H9 (cell line): ENCODE measurements at regions not wholly inside any gene's neighbourhood (a gene's known extent, or its start where the extent isn't known, plus 50 kb on each side); places are given as distances from the start of the nearest gene placed in this dataset.

Experiments used
- DNase-seq: peaks from one replicate; pipeline ENCODE4 v3.0.0-alpha.2; 2017
- H2AFZ ChIP-seq: one replicate; pipeline ENCODE4 v1.6.1; 2013; ENCODE audit warnings: mild to moderate bottlenecking, low read length, control low read depth, moderate library complexity
- H2AK5ac ChIP-seq: 2 replicates; pipeline ENCODE4 v1.6.1; 2013; ENCODE audit warnings: low read length, control low read depth, mixed read lengths; ENCODE audit not compliant: insufficient read length
- H2BK120ac ChIP-seq: one replicate; pipeline ENCODE4 v1.6.1; 2013; ENCODE audit warnings: low read depth, mild to moderate bottlenecking, low read length, control low read depth, inconsistent platforms; ENCODE audit not compliant: poor library complexity, severe bottlenecking
- H2BK12ac ChIP-seq: 2 replicates; pipeline ENCODE4 v1.6.1; 2013; ENCODE audit warnings: low read length, control low read depth, mixed read lengths, low read depth; ENCODE audit not compliant: insufficient read length
- H2BK15ac ChIP-seq: 2 replicates; pipeline ENCODE4 v1.6.1; 2013; ENCODE audit warnings: low read depth, low read length, control low read depth
- H2BK20ac ChIP-seq: one replicate; pipeline ENCODE4 v1.6.1; 2013; ENCODE audit warnings: low read depth, mild to moderate bottlenecking, low read length, control low read depth, inconsistent platforms; ENCODE audit not compliant: poor library complexity, severe bottlenecking
- H2BK5ac ChIP-seq: 2 replicates; pipeline ENCODE4 v1.6.1; 2013; ENCODE audit warnings: low read length, control low read depth, mixed read lengths; ENCODE audit not compliant: insufficient read length
- H3K14ac ChIP-seq: 2 replicates; pipeline ENCODE4 v1.6.1; 2013; ENCODE audit warnings: low read length, control low read depth; ENCODE audit not compliant: insufficient read depth
- H3K18ac ChIP-seq: 2 replicates; pipeline ENCODE4 v1.6.1; 2013; ENCODE audit warnings: low read depth, mild to moderate bottlenecking, mixed read lengths, low read length, control low read depth; ENCODE audit not compliant: insufficient read length
- H3K23ac ChIP-seq: 2 replicates; pipeline ENCODE4 v1.6.1; 2013; ENCODE audit warnings: low read length, control low read depth, mixed read lengths, low read depth; ENCODE audit not compliant: insufficient read length
- H3K23me2 ChIP-seq: 2 replicates; pipeline ENCODE4 v1.6.1; 2013; ENCODE audit warnings: low read depth, mild to moderate bottlenecking, mixed read lengths, low read length, control low read depth; ENCODE audit not compliant: insufficient read length, poor library complexity, severe bottlenecking
- H3K27ac ChIP-seq: 2 replicates; pipeline ENCODE4 v1.5.1; 2013; ENCODE audit warnings: low read length, control low read depth, mixed read lengths, low read depth; ENCODE audit not compliant: insufficient read length
- H3K27me3 ChIP-seq: 2 replicates; pipeline ENCODE4 v1.6.1; 2013; ENCODE audit warnings: low read length, control low read depth, inconsistent platforms; ENCODE audit not compliant: insufficient read depth
- H3K4ac ChIP-seq: 2 replicates; pipeline ENCODE4 v1.6.1; 2013; ENCODE audit warnings: low read depth, mild to moderate bottlenecking, control low read depth, inconsistent platforms, low read length, moderate library complexity
- H3K4me1 ChIP-seq: 2 replicates; pipeline ENCODE4 v1.6.1; 2013; ENCODE audit warnings: low read length, control low read depth, inconsistent platforms; ENCODE audit not compliant: insufficient read depth
- H3K4me2 ChIP-seq: 2 replicates; pipeline ENCODE4 v1.6.1; 2013; ENCODE audit warnings: low read length, control low read depth, mixed read lengths; ENCODE audit not compliant: insufficient read length, insufficient read depth
- H3K56ac ChIP-seq: 2 replicates; pipeline ENCODE4 v1.6.1; 2013; ENCODE audit warnings: low read depth, mild to moderate bottlenecking, mixed read lengths, low read length, control low read depth; ENCODE audit not compliant: insufficient read length
- H3K79me1 ChIP-seq: 2 replicates; pipeline ENCODE4 v1.6.1; 2013; ENCODE audit warnings: low read depth, mild to moderate bottlenecking, moderate library complexity, low read length, control low read depth, inconsistent platforms; ENCODE audit not compliant: insufficient read depth, poor library complexity, severe bottlenecking
- H3K79me2 ChIP-seq: 2 replicates; pipeline ENCODE4 v1.6.1; 2013; ENCODE audit warnings: low read length, control low read depth, inconsistent platforms; ENCODE audit not compliant: insufficient read depth
- H3K9ac ChIP-seq: 2 replicates; pipeline ENCODE4 v1.6.1; 2013; ENCODE audit warnings: low read length, control low read depth, mixed read lengths; ENCODE audit not compliant: insufficient read length; ENCODE audit errors: extremely low read depth
- H3K9me3 ChIP-seq: one replicate; pipeline ENCODE4 v1.6.1; 2013; ENCODE audit warnings: low read depth, low read length, inconsistent platforms; ENCODE audit not compliant: control insufficient read depth
- H3T11ph ChIP-seq: one replicate; pipeline ENCODE4 v1.6.1; 2013; ENCODE audit warnings: mild to moderate bottlenecking, low read length, control low read depth, inconsistent platforms
- H4K20me1 ChIP-seq: one replicate; pipeline ENCODE4 v1.6.1; 2013; ENCODE audit not compliant: control insufficient read depth, insufficient read length, insufficient read depth
- H4K5ac ChIP-seq: 2 replicates; pipeline ENCODE4 v1.6.1; 2013; ENCODE audit warnings: low read depth, mild to moderate bottlenecking, mixed read lengths, low read length, control low read depth; ENCODE audit not compliant: insufficient read length
- H4K8ac ChIP-seq: replicated peaks from 2 replicates; pipeline ENCODE4 v1.6.1; 2013; ENCODE audit warnings: low read length, control low read depth, mixed read lengths, low read depth; ENCODE audit not compliant: insufficient read length
- H4K91ac ChIP-seq: 2 replicates; pipeline ENCODE4 v1.6.1; 2013; ENCODE audit warnings: low read depth, mild to moderate bottlenecking, moderate library complexity, mixed read lengths, low read length, control low read depth; ENCODE audit not compliant: insufficient read length
- H3K27ac Mint-ChIP-seq, 3 experiments: 2 replicates in 2 of 3; 3 replicates in 1 of 3; pipeline ENCODE4 v1.8.0; 2020 to 2021; ENCODE audit warnings: mixed read lengths in 3 of 3, mild to moderate bottlenecking in 1 of 3, moderate library complexity in 1 of 3
- H3K27me3 Mint-ChIP-seq: 2 replicates; pipeline ENCODE4 v1.8.0; 2021; ENCODE audit warnings: low read depth, mild to moderate bottlenecking, moderate library complexity, mixed read lengths
- H3K36me3 Mint-ChIP-seq, 3 experiments: 2 replicates in 2 of 3; 3 replicates in 1 of 3; pipeline ENCODE4 v1.8.0; 2020 to 2021; ENCODE audit warnings: low read depth in 3 of 3, mixed read lengths in 3 of 3; ENCODE audit not compliant: insufficient read depth in 1 of 3
- H3K4me1 Mint-ChIP-seq, 2 experiments: 2 replicates each; pipeline ENCODE4 v1.8.0; 2020; ENCODE audit warnings: mixed read lengths in 2 of 2
- H3K4me3 Mint-ChIP-seq, 2 experiments: 2 replicates in 1 of 2; 3 replicates in 1 of 2; pipeline ENCODE4 v1.8.0; 2020 to 2021; ENCODE audit warnings: mild to moderate bottlenecking in 2 of 2, mixed read lengths in 2 of 2, moderate library complexity in 1 of 2
- H3K9me3 Mint-ChIP-seq, 2 experiments: 2 replicates in 1 of 2; 3 replicates in 1 of 2; pipeline ENCODE4 v1.8.0; 2020; ENCODE audit warnings: mild to moderate bottlenecking in 2 of 2, mixed read lengths in 2 of 2, moderate library complexity in 1 of 2
- WGBS: extraction: QIAGEN DNeasy Blood & Tissue Kit; methylation state at CpG from one replicate; pipeline ENCODE4 v1.1.7; 2013; ENCODE audit warnings: missing lambda C conversion rate, low lambda C conversion rate, mixed read lengths; ENCODE audit not compliant: insufficient read length; ENCODE audit errors: extremely low coverage; 5-methylcytosine and 5-hydroxymethylcytosine counted together
- TF ChIP-seq, protein P1 (sequence below): fragments of 200-600 bp; sonication (generic); conservative IDR thresholded peaks from 3 replicates; pipeline ENCODE4 v1.8.0; 2021; ENCODE audit warnings: antibody characterized with exemption, mild to moderate bottlenecking

DNA sequence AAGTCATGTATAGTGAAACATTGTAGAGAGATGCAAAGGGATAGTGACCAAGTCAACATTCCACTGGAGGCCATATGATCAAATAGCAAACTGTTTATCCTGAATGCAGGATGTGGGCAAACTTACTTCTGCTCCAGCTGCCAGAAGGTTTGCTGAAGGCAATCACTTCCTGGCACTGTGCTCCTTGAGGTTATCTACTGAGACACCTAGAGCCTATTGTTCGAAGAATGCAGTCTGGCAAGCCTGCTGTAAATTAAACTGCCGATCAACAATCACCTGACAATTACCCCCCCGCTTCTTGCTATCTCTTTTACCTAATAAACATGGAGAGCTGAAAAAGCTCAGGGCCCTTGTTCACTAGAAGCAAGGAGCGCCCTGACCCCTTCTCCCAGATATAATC, 139.4 kb upstream of the B3GALT2 start:
- Histone ChIP-seq H3K18ac (no peak overlapping the region), H3K4me1 (no peaks in the 10 kb centered on the region), H4K5ac (no peak overlapping the region), H4K8ac (no peak overlapping the region), H2BK12ac (no peak overlapping the region), H3K4me2 (no peak overlapping the region), H2BK20ac (no peak overlapping the region), H3T11ph (no peak overlapping the region), H2BK15ac (no peak overlapping the region), H3K9ac (no peak overlapping the region), H3K23me2 (no peaks in the 10 kb centered on the region), H4K91ac (no peak overlapping the region), H3K79me2 (no peaks in the 10 kb centered on the region), H2BK5ac (no peak overlapping the region), H3K56ac (no peak overlapping the region), H3K9me3 (no peaks in the 10 kb centered on the region), H3K23ac (no peak overlapping the region), H3K4ac (no peak overlapping the region), H3K27ac (no peak overlapping the region), H2AFZ (no peak overlapping the region), H3K14ac (no peak overlapping the region), H3K79me1 (no peaks in the 10 kb centered on the region), H2BK120ac (no peak overlapping the region), H3K27me3 (no peaks in the 10 kb centered on the region), H4K20me1 (no peaks in the 10 kb centered on the region), H2AK5ac (no peak overlapping the region)
- Mint-ChIP-seq H3K4me1 (no peaks in the 10 kb centered on the region), H3K4me3 (no peak overlapping the region), H3K27ac (no peak overlapping the region), H3K27me3 (no peaks in the 10 kb centered on the region; the same call in 1 of the 2 replicates), H3K9me3 (peaks cover 15 to 22% of the 10 kb centered on the region in 2 experiments), H3K36me3 (peaks cover 0 to 17% (median 3%) of the 10 kb centered on the region in 3 experiments; a peak in 3 of 7 replicates)
- no peak for DNase-seq
- WGBS = no CpG with 5 or more reads among the region's 4 CpGs
- TF ChIP-seq, protein P1, sequence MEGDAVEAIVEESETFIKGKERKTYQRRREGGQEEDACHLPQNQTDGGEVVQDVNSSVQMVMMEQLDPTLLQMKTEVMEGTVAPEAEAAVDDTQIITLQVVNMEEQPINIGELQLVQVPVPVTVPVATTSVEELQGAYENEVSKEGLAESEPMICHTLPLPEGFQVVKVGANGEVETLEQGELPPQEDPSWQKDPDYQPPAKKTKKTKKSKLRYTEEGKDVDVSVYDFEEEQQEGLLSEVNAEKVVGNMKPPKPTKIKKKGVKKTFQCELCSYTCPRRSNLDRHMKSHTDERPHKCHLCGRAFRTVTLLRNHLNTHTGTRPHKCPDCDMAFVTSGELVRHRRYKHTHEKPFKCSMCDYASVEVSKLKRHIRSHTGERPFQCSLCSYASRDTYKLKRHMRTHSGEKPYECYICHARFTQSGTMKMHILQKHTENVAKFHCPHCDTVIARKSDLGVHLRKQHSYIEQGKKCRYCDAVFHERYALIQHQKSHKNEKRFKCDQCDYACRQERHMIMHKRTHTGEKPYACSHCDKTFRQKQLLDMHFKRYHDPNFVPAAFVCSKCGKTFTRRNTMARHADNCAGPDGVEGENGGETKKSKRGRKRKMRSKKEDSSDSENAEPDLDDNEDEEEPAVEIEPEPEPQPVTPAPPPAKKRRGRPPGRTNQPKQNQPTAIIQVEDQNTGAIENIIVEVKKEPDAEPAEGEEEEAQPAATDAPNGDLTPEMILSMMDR = no peak
